ENCODE measurements at regions not wholly inside any gene's neighbourhood (a gene's known extent, or its start where the extent isn't known, plus 50 kb on each side); places are given as distances from the start of the nearest gene placed in this dataset.

- H3K79me2 ChIP-seq (ENCODE audit: control insufficient read depth, insufficient read depth, low read length), result no peaks in the 10 kb centered on the region
- no peaks in the 10 kb centered on the region for H3K4me1 ChIP-seq (replicated peaks in 1 of 2; ENCODE audit: control insufficient read depth in 2 of 2, insufficient read depth in 2 of 2, low read length in 2 of 2)
- no peak for TF ChIP-seq HNRNPL (IDR thresholded peaks at IDR 0.05; ENCODE audit: low read depth, low read length)
- no peak for TF ChIP-seq CHD1 (IDR thresholded peaks at IDR 0.05; ENCODE audit: low read length)
- TF ChIP-seq STAT5A (IDR thresholded peaks at IDR 0.05; ENCODE audit: borderline replicate concordance, low read length), result no peak
- TF ChIP-seq ZBTB8A (IDR thresholded peaks at IDR 0.05; ENCODE audit: partially characterized antibody), result no peak
- TF ChIP-seq PPARD (CRISPR knock-in tag; IDR thresholded peaks at IDR 0.05), result no peak
- no peak for TF ChIP-seq ZNF586 (CRISPR knock-in tag; conservative IDR thresholded peaks at IDR 0.05)
- TF ChIP-seq CHD4 (IDR thresholded peaks at IDR 0.05; ENCODE audit: insufficient read depth, insufficient replicate concordance, low read depth, low read length, poor library complexity, severe bottlenecking), result no peak
- no peak for TF ChIP-seq MXI1 (IDR thresholded peaks at IDR 0.05; ENCODE audit: low read depth, low read length)
- TF ChIP-seq COPS2 (conservative IDR thresholded peaks at IDR 0.05), result no peak
- TF ChIP-seq FOXK2 (conservative IDR thresholded peaks at IDR 0.05 in 1 of 2, IDR thresholded peaks at IDR 0.05 in 1 of 2; ENCODE audit: low read depth in 2 of 2), result no peak
- TF ChIP-seq ZBTB34 (CRISPR knock-in tag; IDR thresholded peaks at IDR 0.05), result no peak
- TF ChIP-seq SUPT5H (IDR thresholded peaks at IDR 0.05), result no peak
- TF ChIP-seq XRCC4 (IDR thresholded peaks at IDR 0.05; ENCODE audit: extremely low read depth, insufficient read depth, insufficient read length), result no peak
- TF ChIP-seq GTF2E2 (tag; IDR thresholded peaks at IDR 0.05), result no peak
- TF ChIP-seq CBFA2T3 (IDR thresholded peaks at IDR 0.05), result no peak
- no peak for TF ChIP-seq SAFB (IDR thresholded peaks at IDR 0.05; ENCODE audit: borderline replicate concordance, low read depth, low read length)
- TF ChIP-seq ZNF644 (tag; IDR thresholded peaks at IDR 0.05; ENCODE audit: low read depth), result no peak
- TF ChIP-seq ZNF695 (CRISPR knock-in tag; IDR thresholded peaks at IDR 0.05), result no peak
- in situ Hi-C loops (cut with MboI), result no loop called here
- no peaks in the 10 kb centered on the region for H3K36me3 ChIP-seq (ENCODE audit: control insufficient read depth, insufficient read depth, low read length)
- no peak overlapping the region for H3K4me2 ChIP-seq (ENCODE audit: insufficient read depth, low read length)
- intact Hi-C loops (cut with micrococcal nuclease), result no loop called here
- ATAC-seq (no peak), FAIRE-seq (no peak), DNase-seq (ENCODE audit: extremely low read depth in 1 of 4, low spot score in 3 of 4) (no peak)
- no TSS peak for BruUV-seq (replicated peaks)
- CTCF ChIA-PET (ENCODE audit: low intra/inter-chr PET ratio), result no interaction called here
- no peak overlapping the region for H3K27ac ChIP-seq (ENCODE audit: extremely low read depth, low read depth, low read length)
- no peaks in the 10 kb centered on the region for H3K9me1 ChIP-seq (ENCODE audit: control insufficient read depth, insufficient read depth, low read length)
- no peak overlapping the region for H2AFZ ChIP-seq (ENCODE audit: low read depth, low read length)
- no peak overlapping the region for H3K4me3 ChIP-seq
- no peaks in the 10 kb centered on the region for H3K27me3 ChIP-seq (ENCODE audit: control insufficient read depth in 2 of 2, insufficient read depth in 2 of 2, low read length in 2 of 2)
- H3K9me3 ChIP-seq (replicated peaks; ENCODE audit: control insufficient read depth, insufficient read depth, low read depth, low read length), result no peaks in the 10 kb centered on the region
- POLR2A ChIA-PET, result no interaction called here
- 5% methylated on average over 1 of the region's 1 CpG for WGBS (ENCODE audit: insufficient coverage, low coverage, missing lambda C conversion rate)
- no peaks in the 10 kb centered on the region for H4K20me1 ChIP-seq (replicated peaks; ENCODE audit: control insufficient read depth, insufficient read depth, low read length)
- H3K9ac ChIP-seq (ENCODE audit: insufficient read depth in 1 of 2, low read depth in 2 of 2, low read length in 2 of 2), result no peak overlapping the region
Measured at GRCh38 chr6:164660781-164661180, 648.6 kb downstream of the C6orf118 start.

Measured in K562 (cell line).